ENCODE measurements at regions not wholly inside any gene's neighbourhood (a gene's known extent, or its start where the extent isn't known, plus 50 kb on each side); places are given as distances from the start of the nearest gene placed in this dataset.

GRCh38 chr10:25704622-25705021 is 229.4 kb upstream of the MYO3A start:
- TF ChIP-seq CTCF (IDR thresholded peaks at IDR 0.05; ENCODE audit: low read depth, low read length, poor library complexity, severe bottlenecking) = no peak
- TF ChIP-seq EZH2phosphoT487 (IDR thresholded peaks at IDR 0.05; ENCODE audit: borderline replicate concordance, low read length) = no peak

Measured in DOHH2 (cell line).